ENCODE measurements at regions not wholly inside any gene's neighbourhood (a gene's known extent, or its start where the extent isn't known, plus 50 kb on each side); places are given as distances from the start of the nearest gene placed in this dataset.

GRCh38 chr20:16220826-16221225 lies 352.4 kb downstream of the KIF16B start:
- no peak for TF ChIP-seq POLR2A (IDR thresholded peaks at IDR 0.05)
- TF ChIP-seq, protein P1, sequence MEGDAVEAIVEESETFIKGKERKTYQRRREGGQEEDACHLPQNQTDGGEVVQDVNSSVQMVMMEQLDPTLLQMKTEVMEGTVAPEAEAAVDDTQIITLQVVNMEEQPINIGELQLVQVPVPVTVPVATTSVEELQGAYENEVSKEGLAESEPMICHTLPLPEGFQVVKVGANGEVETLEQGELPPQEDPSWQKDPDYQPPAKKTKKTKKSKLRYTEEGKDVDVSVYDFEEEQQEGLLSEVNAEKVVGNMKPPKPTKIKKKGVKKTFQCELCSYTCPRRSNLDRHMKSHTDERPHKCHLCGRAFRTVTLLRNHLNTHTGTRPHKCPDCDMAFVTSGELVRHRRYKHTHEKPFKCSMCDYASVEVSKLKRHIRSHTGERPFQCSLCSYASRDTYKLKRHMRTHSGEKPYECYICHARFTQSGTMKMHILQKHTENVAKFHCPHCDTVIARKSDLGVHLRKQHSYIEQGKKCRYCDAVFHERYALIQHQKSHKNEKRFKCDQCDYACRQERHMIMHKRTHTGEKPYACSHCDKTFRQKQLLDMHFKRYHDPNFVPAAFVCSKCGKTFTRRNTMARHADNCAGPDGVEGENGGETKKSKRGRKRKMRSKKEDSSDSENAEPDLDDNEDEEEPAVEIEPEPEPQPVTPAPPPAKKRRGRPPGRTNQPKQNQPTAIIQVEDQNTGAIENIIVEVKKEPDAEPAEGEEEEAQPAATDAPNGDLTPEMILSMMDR (IDR thresholded peaks at IDR 0.05): no peak
- TF ChIP-seq POLR2AphosphoS5 (IDR thresholded peaks at IDR 0.05): no peak
- no peak for TF ChIP-seq EP300 (IDR thresholded peaks at IDR 0.05)
- Histone ChIP-seq H3K4me3 (no peak overlapping the region), H3K9me3 (peaks cover 0 to 9% (median 0%) of the 10 kb centered on the region in 3 donors), H3K27ac (no peak overlapping the region), H3K4me1 (no peaks in the 10 kb centered on the region), H3K27me3 (no peaks in the 10 kb centered on the region), H3K36me3 (no peaks in the 10 kb centered on the region)
- WGBS, 2 donors (ENCODE audit: low coverage in 1 of 2): 81 to 90% methylated on average over 2 to 4 of the region's 4 CpGs
- no peak for ATAC-seq

DNA sequence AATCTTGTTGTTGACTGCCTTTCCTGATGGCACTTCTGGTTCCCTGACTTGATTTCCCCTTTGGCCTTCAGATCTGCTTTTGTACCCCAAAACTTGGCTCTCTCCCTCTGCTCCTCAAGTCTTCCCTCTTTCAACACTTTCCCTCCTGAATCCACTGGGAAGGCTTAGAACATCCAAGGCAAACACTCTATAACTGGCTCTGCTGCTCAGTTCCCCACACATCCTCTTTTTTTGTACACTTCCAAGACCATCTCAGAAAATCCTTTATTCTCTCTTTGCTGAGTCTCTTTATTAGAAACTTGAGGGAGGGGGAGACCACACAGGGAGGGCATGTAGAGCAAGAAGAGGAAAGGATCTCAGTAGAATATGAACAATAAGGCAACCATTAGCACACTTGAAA lies 354.1 kb downstream of the KIF16B start:
- H3K4me3 ChIP-seq: no peak overlapping the region

GRCh38 chr20:16216914-16217230 lies 356.4 kb downstream of the KIF16B start:
- H3K27ac ChIP-seq: no peak overlapping the region
- TF ChIP-seq POLR2A (IDR thresholded peaks at IDR 0.05): no peak
- no peak for TF ChIP-seq POLR2AphosphoS5 (IDR thresholded peaks at IDR 0.05)
- TF ChIP-seq EP300 (IDR thresholded peaks at IDR 0.05): no peak
- TF ChIP-seq, protein P1 (IDR thresholded peaks at IDR 0.05): no peak
- no peaks in the 10 kb centered on the region for H3K36me3 ChIP-seq
- H3K4me1 ChIP-seq: no peaks in the 10 kb centered on the region
- H3K9me3 ChIP-seq: peaks cover 0 to 9% (median 0%) of the 10 kb centered on the region in 3 donors
- 79 to 87% methylated on average over 5 to 6 of the region's 6 CpGs for WGBS, 2 donors (ENCODE audit: low coverage in 1 of 2)
- H3K4me3 ChIP-seq: no peak overlapping the region
- no peak for ATAC-seq
- no peaks in the 10 kb centered on the region for H3K27me3 ChIP-seq

More for the DNA sequence above, 354.1 kb downstream of the KIF16B start:
- H3K4me1 ChIP-seq: no peaks in the 10 kb centered on the region
- TF ChIP-seq POLR2A (IDR thresholded peaks at IDR 0.05): no peak
- TF ChIP-seq POLR2AphosphoS5 (IDR thresholded peaks at IDR 0.05): no peak
- TF ChIP-seq, protein P1 (IDR thresholded peaks at IDR 0.05): no peak
- peaks cover 0 to 9% (median 0%) of the 10 kb centered on the region in 3 donors for H3K9me3 ChIP-seq
- no peak for ATAC-seq
- no peaks in the 10 kb centered on the region for H3K36me3 ChIP-seq
- H3K27ac ChIP-seq: no peak overlapping the region
- no peaks in the 10 kb centered on the region for H3K27me3 ChIP-seq

GRCh38 chr20:16216227-16216913 lies 356.9 kb downstream of the KIF16B start:
- no peak overlapping the region for H3K4me3 ChIP-seq
- no peaks in the 10 kb centered on the region for H3K36me3 ChIP-seq
- H3K4me1 ChIP-seq: no peaks in the 10 kb centered on the region
- peaks cover 0 to 9% (median 0%) of the 10 kb centered on the region in 3 donors for H3K9me3 ChIP-seq
- H3K27ac ChIP-seq: no peak overlapping the region
- TF ChIP-seq POLR2AphosphoS5 (IDR thresholded peaks at IDR 0.05) (no peak), POLR2A (IDR thresholded peaks at IDR 0.05) (no peak), EP300 (IDR thresholded peaks at IDR 0.05) (no peak)
- TF ChIP-seq, protein P1 (IDR thresholded peaks at IDR 0.05): no peak
- no peaks in the 10 kb centered on the region for H3K27me3 ChIP-seq
- ATAC-seq: no peak
- WGBS, 2 donors (ENCODE audit: low coverage in 1 of 2): 70 to 91% methylated on average over 4 to 10 of the region's 10 CpGs

DNA sequence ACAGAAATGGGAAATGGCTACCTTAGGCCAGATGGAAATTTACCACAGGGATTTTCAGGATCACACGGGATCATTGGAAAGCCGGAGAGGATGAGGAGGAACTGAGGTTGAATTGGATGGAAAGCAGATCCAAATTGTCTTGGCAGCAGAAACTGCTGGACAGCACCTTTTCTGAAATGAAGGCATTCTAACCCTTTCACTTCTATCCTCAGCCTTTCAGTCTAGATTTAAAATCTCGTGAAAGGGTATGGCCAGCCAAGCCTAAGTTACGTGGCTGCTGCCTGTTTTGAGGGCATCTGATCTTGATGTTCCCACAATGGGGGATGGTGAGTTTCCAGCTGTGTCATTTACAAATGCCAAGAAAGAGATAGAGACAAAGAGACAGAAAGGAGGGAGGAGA lies 358.2 kb downstream of the KIF16B start:
- ATAC-seq: no peak
- no peak for TF ChIP-seq POLR2AphosphoS5 (IDR thresholded peaks at IDR 0.05)
- H3K9me3 ChIP-seq: no peaks in the 10 kb centered on the region
- no peaks in the 10 kb centered on the region for H3K36me3 ChIP-seq
- no peak overlapping the region for H3K4me3 ChIP-seq
- 23 to 34% methylated on average over 4 of the region's 4 CpGs for WGBS, 2 donors (ENCODE audit: low coverage in 1 of 2)
- no peaks in the 10 kb centered on the region for H3K4me1 ChIP-seq
- no peaks in the 10 kb centered on the region for H3K27me3 ChIP-seq
- H3K27ac ChIP-seq: no peak overlapping the region

All from gastroesophageal sphincter (tissue), 4 donors.